A673 (cell line): ENCODE measurements at regions not wholly inside any gene's neighbourhood (a gene's known extent, or its start where the extent isn't known, plus 50 kb on each side); places are given as distances from the start of the nearest gene placed in this dataset.

Source experiments
- BruUV-seq: library from RNA; stranded (reverse); fragments of 400-500 nt; replicated peaks from 2 replicates; lab custom pipeline; 2021; lab: Mats Ljungman, UMichigan
- CTCF ChIA-PET: fragments of 300-600 bp; sonication (Branson Sonifier 250); formaldehyde crosslinking; loops from one replicate; lab custom pipeline; 2022; ENCODE audit warnings: antibody characterized with exemption; lab: Charles Lee
- POLR2A ChIA-PET: fragments of 300-600 bp; sonication (Branson Sonifier 250); formaldehyde crosslinking; loops from one replicate; lab custom pipeline; 2022; ENCODE audit warnings: antibody characterized with exemption; ENCODE audit not compliant: low non-redundant PET; lab: Charles Lee
- DNase-seq: peaks from one replicate; pipeline ENCODE4 v3.0.0-alpha.2; 2015; ENCODE audit warnings: low spot score
- H3K27ac ChIP-seq: fragments of 200-600 bp; sonication (generic); 2 replicates; pipeline ENCODE4 v1.5.1; 2016; ENCODE audit warnings: mixed run types, low read depth, mild to moderate bottlenecking, mixed read lengths, antibody characterized with exemption, low read length; ENCODE audit not compliant: poor library complexity, severe bottlenecking
- H3K27me3 ChIP-seq: fragments of 200-600 bp; sonication (generic); replicated peaks from 2 replicates; pipeline ENCODE4 v1.6.1; 2017; ENCODE audit warnings: mixed run types, low read depth, mild to moderate bottlenecking, mixed read lengths, antibody characterized with exemption, low read length; ENCODE audit not compliant: insufficient read depth, poor library complexity
- H3K36me3 ChIP-seq: fragments of 200-600 bp; sonication (generic); 2 replicates; pipeline ENCODE4 v1.6.1; 2016; ENCODE audit warnings: mixed run types, mild to moderate bottlenecking, mixed read lengths, antibody characterized with exemption, low read length; ENCODE audit not compliant: insufficient read depth, poor library complexity, severe bottlenecking
- H3K4me1 ChIP-seq: fragments of 200-600 bp; sonication (generic); 2 replicates; pipeline ENCODE4 v1.6.1; 2017; ENCODE audit warnings: mixed run types, mild to moderate bottlenecking, mixed read lengths, antibody characterized with exemption, low read length; ENCODE audit not compliant: insufficient read depth, poor library complexity, severe bottlenecking
- H3K4me3 ChIP-seq: fragments of 200-600 bp; sonication (generic); 2 replicates; pipeline ENCODE4 v1.5.1; 2016; ENCODE audit warnings: low read depth, mixed run types, mild to moderate bottlenecking, mixed read lengths, low read length; ENCODE audit not compliant: poor library complexity, severe bottlenecking
- H3K9me3 ChIP-seq: fragments of 200-600 bp; sonication (generic); 2 replicates; pipeline ENCODE4 v1.6.1; 2016; ENCODE audit warnings: mixed run types, low read depth, mild to moderate bottlenecking, mixed read lengths, antibody characterized with exemption, low read length; ENCODE audit not compliant: poor library complexity, severe bottlenecking
- CTCF ChIP-seq: fragments of 300-800, 200-600 bp; sonication (generic); conservative IDR thresholded peaks from 2 replicates; pipeline ENCODE4 v1.5.1; 2017; ENCODE audit warnings: low read depth, mild to moderate bottlenecking, antibody characterized with exemption, low read length, moderate library complexity, mixed read lengths
- EZH2 ChIP-seq: fragments of 200-600 bp; sonication (generic); IDR thresholded peaks from 2 replicates; pipeline ENCODE4 v1.6.1; 2017; ENCODE audit warnings: borderline replicate concordance, low read depth, mild to moderate bottlenecking, mixed read lengths, antibody characterized with exemption, low read length; ENCODE audit not compliant: poor library complexity, severe bottlenecking
- intact Hi-C: fragments of 100-400 bp; cut with micrococcal nuclease; formaldehyde crosslinking; loops from one replicate; pipeline ENCODE4 v1.10.0; 2022; ENCODE audit not compliant: unreplicated experiment

GRCh38 chrX:13511241-13511943, 58.0 kb upstream of the EGFL6 start:
- intact Hi-C loops = no loop called here
- Histone ChIP-seq H3K4me1 (peaks cover 21% of the 10 kb centered on the region), H3K36me3 (no peaks in the 10 kb centered on the region), H3K9me3 (no peaks in the 10 kb centered on the region), H3K4me3 (no peak overlapping the region), H3K27me3 (no peaks in the 10 kb centered on the region), H3K27ac (no peak overlapping the region)
- no TSS peak for BruUV-seq
- ChIA-PET CTCF (no interaction called here), POLR2A (interaction anchor here (0.8 kb wide), 1 partner anchor 1691 kb away, joined by 5 read pairs; no protein-coding TSS in a partner anchor)
- DNase-seq = no peak
- TF ChIP-seq EZH2 (no peak), CTCF (no peak)

- DNase-seq = no peak
- Histone ChIP-seq H3K36me3 (no peaks in the 10 kb centered on the region), H3K4me3 (no peak overlapping the region), H3K27me3 (no peaks in the 10 kb centered on the region), H3K27ac (no peak overlapping the region), H3K9me3 (no peaks in the 10 kb centered on the region), H3K4me1 (no peaks in the 10 kb centered on the region)
- CTCF ChIA-PET = interaction anchor here (0.6 to 1.8 kb wide), 2 partner anchors 137 to 1686 kb away, joined by 3 to 38 read pairs; no protein-coding TSS in a partner anchor
- TF ChIP-seq CTCF = no peak
- no peak for TF ChIP-seq EZH2
- POLR2A ChIA-PET = interaction anchor here (0.6 kb wide), 1 partner anchor 522 kb away, joined by 3 read pairs; the partner anchor contains the start of gene GEMIN8
- no TSS peak for BruUV-seq
- intact Hi-C loops = loop anchor here (5.0 kb wide), 1 partner anchor 239 kb away; no protein-coding TSS in a partner anchor
Measured at GRCh38 chrX:13507893-13508292, 61.5 kb upstream of the EGFL6 start.

GRCh38 chrX:13506574-13506973, 62.8 kb upstream of the EGFL6 start:
- ChIA-PET POLR2A (interaction anchor here (0.6 kb wide), 1 partner anchor 139 kb away, joined by 4 read pairs; no protein-coding TSS in a partner anchor), CTCF (interaction anchor here (0.6 to 1.8 kb wide), 6 partner anchors 139 to 560 kb away, joined by 3 to 38 read pairs (median 4); no protein-coding TSS in a partner anchor)
- no TSS peak for BruUV-seq
- peak; percentile 75 for DNase-seq
- Histone ChIP-seq H3K4me1 (no peaks in the 10 kb centered on the region), H3K4me3 (no peak overlapping the region), H3K36me3 (no peaks in the 10 kb centered on the region), H3K27me3 (no peaks in the 10 kb centered on the region), H3K9me3 (no peaks in the 10 kb centered on the region), H3K27ac (no peak overlapping the region)
- intact Hi-C loops = loop anchor here (1.0 to 5.0 kb wide), 3 partner anchors 140 to 524 kb away; no protein-coding TSS in a partner anchor
- no peak for TF ChIP-seq EZH2
- peak; percentile 87 for TF ChIP-seq CTCF
